Germinal center (tissue), 1 donor: ENCODE measurements at regions not wholly inside any gene's neighbourhood (a gene's known extent, or its start where the extent isn't known, plus 50 kb on each side); places are given as distances from the start of the nearest gene placed in this dataset.

Experiments used
- DNase-seq: peaks from one replicate; pipeline ENCODE4 v3.0.0; 2012; ENCODE audit warnings: mixed read lengths, low spot score

GRCh38 chr15:77540312-77541060, 92.2 kb downstream of the LINGO1 start:
- no peak for DNase-seq

GRCh38 chr15:77538793-77539497, 93.8 kb downstream of the LINGO1 start:
- no peak for DNase-seq

GRCh38 chr15:77538027-77538451, 94.7 kb downstream of the LINGO1 start:
- peak; percentile 75 for DNase-seq

- DNase-seq: no peak
These were observed 95.7 kb downstream of the LINGO1 start for GRCh38 chr15:77537006-77537405.

GRCh38 chr15:77535845-77536244, 96.9 kb downstream of the LINGO1 start:
- no peak for DNase-seq
